OCI-LY3 (cell line): ENCODE measurements at regions not wholly inside any gene's neighbourhood (a gene's known extent, or its start where the extent isn't known, plus 50 kb on each side); places are given as distances from the start of the nearest gene placed in this dataset.

ENCODE experiments used
- H2AFZ ChIP-seq: fragments of 200-600, 300-600 bp; shearing (Covaris generic); 2 replicates; pipeline ENCODE4 v1.6.0; 2014; ENCODE audit warnings: antibody characterized with exemption, low read depth, low read length
- H3K27ac ChIP-seq: fragments of 200-600, 300-600 bp; sonication (generic); 2 replicates; pipeline ENCODE4 v1.5.1; 2014; ENCODE audit warnings: mild to moderate bottlenecking, low read length, moderate library complexity, mixed read lengths
- H3K27me3 ChIP-seq: fragments of 200-600, 300-600 bp; sonication (generic); 2 replicates; pipeline ENCODE4 v1.6.1; 2014; ENCODE audit warnings: low read depth, low read length, mixed read lengths
- H3K36me3 ChIP-seq: fragments of 200-600, 300-600 bp; sonication (generic); replicated peaks from 2 replicates; pipeline ENCODE3; 2014; ENCODE audit warnings: low read depth, low read length, mixed read lengths
- H3K4me1 ChIP-seq: fragments of 300-600, 200-600 bp; sonication (generic); 2 replicates; pipeline ENCODE4 v1.6.1; 2014; ENCODE audit warnings: low read length, mixed read lengths
- H3K4me2 ChIP-seq: fragments of 200-600, 300-600 bp; sonication (generic); 2 replicates; pipeline ENCODE4 v1.6.1; 2014; ENCODE audit warnings: low read length, mixed read lengths
- H3K4me3 ChIP-seq: fragments of 300-600, 200-600 bp; sonication (generic); 2 replicates; pipeline ENCODE4 v1.5.1; 2014; ENCODE audit warnings: antibody characterized with exemption, mild to moderate bottlenecking, low read length, moderate library complexity
- H3K79me2 ChIP-seq: fragments of 300-600, 200-600 bp; shearing (Covaris generic); 2 replicates; pipeline ENCODE4 v1.6.1; 2014; ENCODE audit warnings: mild to moderate bottlenecking, low read length, mixed read lengths
- H3K9ac ChIP-seq: fragments of 300-600, 200-600 bp; shearing (Covaris generic); 2 replicates; pipeline ENCODE4 v1.6.0; 2014; ENCODE audit warnings: mild to moderate bottlenecking, low read length, moderate library complexity
- H3K9me3 ChIP-seq: fragments of 200-600, 300-600 bp; shearing (Covaris generic); 2 replicates; pipeline ENCODE4 v1.6.1; 2014; ENCODE audit warnings: low read length, mixed read lengths; ENCODE audit not compliant: insufficient read depth
- H4K20me1 ChIP-seq: fragments of 200-600, 300-600 bp; sonication (generic); 2 replicates; pipeline ENCODE4 v1.6.1; 2016; ENCODE audit warnings: low read length, mixed read lengths; ENCODE audit not compliant: insufficient read depth
- CTCF ChIP-seq: fragments of 200-600, 300-600 bp; sonication (generic); IDR thresholded peaks from 2 replicates; pipeline ENCODE4 v1.5.1; 2014; ENCODE audit warnings: antibody characterized with exemption, low read length, low read depth
- EZH2phosphoT487 ChIP-seq: fragments of 200-600 bp; shearing (Covaris generic); IDR thresholded peaks from 2 replicates; pipeline ENCODE4 v1.6.1; 2018; ENCODE audit warnings: antibody characterized with exemption, mixed run types, low read depth

- no peaks in the 10 kb centered on the region for H3K36me3 ChIP-seq
- H3K9ac ChIP-seq: no peak overlapping the region
- no peaks in the 10 kb centered on the region for H3K4me1 ChIP-seq
- H4K20me1 ChIP-seq: no peaks in the 10 kb centered on the region
- no peak overlapping the region for H3K27ac ChIP-seq
- no peak overlapping the region for H2AFZ ChIP-seq
- H3K27me3 ChIP-seq: no peaks in the 10 kb centered on the region
- H3K79me2 ChIP-seq: no peaks in the 10 kb centered on the region
- H3K9me3 ChIP-seq: no peaks in the 10 kb centered on the region
- TF ChIP-seq CTCF (no peak), EZH2phosphoT487 (no peak)
- H3K4me2 ChIP-seq: no peak overlapping the region
- H3K4me3 ChIP-seq: no peak overlapping the region
Observed at GRCh38 chr4:33429971-33430370, 2709.8 kb downstream of the PCDH7 start.

GRCh38 chr4:33437406-33437805 is 2717.2 kb downstream of the PCDH7 start:
- H3K9ac ChIP-seq: no peak overlapping the region
- H3K27me3 ChIP-seq: no peaks in the 10 kb centered on the region
- H3K27ac ChIP-seq: no peak overlapping the region
- H3K79me2 ChIP-seq: no peaks in the 10 kb centered on the region
- H3K9me3 ChIP-seq: no peaks in the 10 kb centered on the region
- H4K20me1 ChIP-seq: no peaks in the 10 kb centered on the region
- no peak overlapping the region for H3K4me3 ChIP-seq
- H3K4me2 ChIP-seq: no peak overlapping the region
- no peaks in the 10 kb centered on the region for H3K4me1 ChIP-seq
- TF ChIP-seq CTCF: no peak
- no peak for TF ChIP-seq EZH2phosphoT487
- no peak overlapping the region for H2AFZ ChIP-seq
- no peaks in the 10 kb centered on the region for H3K36me3 ChIP-seq

- no peak overlapping the region for H3K9ac ChIP-seq
- no peak for TF ChIP-seq EZH2phosphoT487
Observed at GRCh38 chr4:33446953-33447352, 2726.8 kb downstream of the PCDH7 start.

GRCh38 chr4:33448948-33449347 is 2728.8 kb downstream of the PCDH7 start:
- Histone ChIP-seq H3K4me2 (no peak overlapping the region), H3K9me3 (no peaks in the 10 kb centered on the region), H3K4me3 (no peak overlapping the region), H3K4me1 (no peaks in the 10 kb centered on the region), H3K27me3 (no peaks in the 10 kb centered on the region), H3K36me3 (no peaks in the 10 kb centered on the region), H3K9ac (no peak overlapping the region), H4K20me1 (no peaks in the 10 kb centered on the region), H3K27ac (no peak overlapping the region), H3K79me2 (no peaks in the 10 kb centered on the region), H2AFZ (no peak overlapping the region)
- TF ChIP-seq EZH2phosphoT487 (no peak), CTCF (no peak)

More at GRCh38 chr4:33446953-33447352, 2726.8 kb downstream of the PCDH7 start:
- H2AFZ ChIP-seq: no peak overlapping the region
- H3K4me1 ChIP-seq: no peaks in the 10 kb centered on the region
- H3K36me3 ChIP-seq: no peaks in the 10 kb centered on the region
- no peaks in the 10 kb centered on the region for H3K27me3 ChIP-seq
- no peak overlapping the region for H3K4me3 ChIP-seq
- H4K20me1 ChIP-seq: no peaks in the 10 kb centered on the region
- H3K9me3 ChIP-seq: no peaks in the 10 kb centered on the region
- no peak overlapping the region for H3K27ac ChIP-seq
- H3K4me2 ChIP-seq: no peak overlapping the region
- H3K79me2 ChIP-seq: no peaks in the 10 kb centered on the region

- Histone ChIP-seq H3K27ac (no peak overlapping the region), H3K4me3 (no peak overlapping the region), H3K27me3 (no peaks in the 10 kb centered on the region), H3K79me2 (no peaks in the 10 kb centered on the region), H2AFZ (no peak overlapping the region), H3K9ac (no peak overlapping the region), H3K4me1 (no peaks in the 10 kb centered on the region), H3K9me3 (no peaks in the 10 kb centered on the region), H3K36me3 (no peaks in the 10 kb centered on the region), H3K4me2 (no peak overlapping the region), H4K20me1 (no peaks in the 10 kb centered on the region)
- TF ChIP-seq EZH2phosphoT487: no peak
- no peak for TF ChIP-seq CTCF
Observed at GRCh38 chr4:33453436-33453835, 2733.3 kb downstream of the PCDH7 start.
